SK-N-SH (cell line): ENCODE measurements at regions not wholly inside any gene's neighbourhood (a gene's known extent, or its start where the extent isn't known, plus 50 kb on each side); places are given as distances from the start of the nearest gene placed in this dataset.
A peak's percentile ranks its signal among the peaks of the same experiment; 100 is the strongest.

Source experiments
- CTCF ChIA-PET: fragments of 300-600, 350-600 bp; formaldehyde crosslinking; extraction: SDS; loops from one replicate; lab custom pipeline; 2021; lab: Yijun Ruan, JAX
- POLR2A ChIA-PET: fragments of 350-600 bp; sonication (Branson Sonifier 250); formaldehyde crosslinking; extraction: SDS; loops from one replicate; lab custom pipeline; 2020; ENCODE audit warnings: antibody characterized with exemption, inconsistent platforms; lab: Yijun Ruan, JAX
- DNase-seq: peaks from one replicate; pipeline ENCODE4 v3.0.0; 2012
- H2AFZ ChIP-seq: fragments of 200-600 bp; sonication (generic); 2 replicates; pipeline ENCODE4 v1.8.1; 2016; ENCODE audit warnings: antibody characterized with exemption, mild to moderate bottlenecking, low read depth
- H3F3A ChIP-seq: fragments of 200-600 bp; sonication (generic); replicated peaks from 2 replicates; pipeline ENCODE3; 2016; ENCODE audit warnings: antibody characterized with exemption, mild to moderate bottlenecking; ENCODE audit not compliant: insufficient read depth
- H3K27ac ChIP-seq, 2 experiments: fragments of 200-500 bp in 1 of 2; fragments of 200-600 bp in 1 of 2; sonication (Bioruptor generic) in 1 of 2; sonication (generic), shearing (Covaris generic) in 1 of 2; 2 replicates each; pipeline versions ENCODE4 v1.5.1 to v1.6.1; 2014 to 2016; ENCODE audit warnings: low read depth in 2 of 2, inconsistent platforms in 1 of 2, low read length in 1 of 2, mild to moderate bottlenecking in 1 of 2, mixed read lengths in 1 of 2
- H3K27me3 ChIP-seq: fragments of 200-600 bp; sonication (generic), shearing (Covaris generic); 2 replicates; pipeline ENCODE4 v1.6.1; 2016; ENCODE audit warnings: mixed run types; ENCODE audit not compliant: insufficient read depth
- H3K36me3 ChIP-seq, 2 experiments: fragments of 200-500 bp in 1 of 2; fragments of 200-600 bp in 1 of 2; sonication (Bioruptor generic) in 1 of 2; sonication (generic) in 1 of 2; replicated peaks in 1 of 2; 2 replicates each; pipeline versions ENCODE3 to v1.5.1; 2014 to 2016; ENCODE audit warnings: low read length in 1 of 2, mild to moderate bottlenecking in 1 of 2; ENCODE audit not compliant: insufficient read depth in 2 of 2, control insufficient read depth in 1 of 2
- H3K4me1 ChIP-seq, 2 experiments: fragments of 200-500 bp in 1 of 2; fragments of 200-600 bp in 1 of 2; sonication (Bioruptor generic) in 1 of 2; sonication (generic), shearing (Covaris generic) in 1 of 2; 2 replicates each; pipeline versions ENCODE4 v1.5.1 to v1.6.1; 2014 to 2016; ENCODE audit warnings: low read depth in 1 of 2, low read length in 1 of 2, mixed run types in 1 of 2; ENCODE audit not compliant: insufficient read depth in 2 of 2, control insufficient read depth in 1 of 2
- H3K4me2 ChIP-seq: fragments of 200-600 bp; sonication (generic), shearing (Covaris generic); 2 replicates; pipeline ENCODE4 v1.6.1; 2017; ENCODE audit warnings: mixed run types
- H3K4me3 ChIP-seq, 2 experiments: fragments of 200-500 bp in 1 of 2; fragments of 200-600 bp in 1 of 2; sonication (Bioruptor generic) in 1 of 2; sonication (generic), shearing (Covaris generic) in 1 of 2; 2 replicates each; pipeline versions ENCODE4 v1.5.1 to v1.8.1; 2014 to 2016; ENCODE audit warnings: low read depth in 2 of 2, inconsistent platforms in 1 of 2, low read length in 1 of 2, mild to moderate bottlenecking in 1 of 2, mixed read lengths in 1 of 2, moderate library complexity in 1 of 2
- H3K79me2 ChIP-seq: fragments of 200-600 bp; sonication (generic); 2 replicates; pipeline ENCODE4 v1.8.1; 2017; ENCODE audit warnings: mild to moderate bottlenecking; ENCODE audit not compliant: insufficient read depth
- H3K9ac ChIP-seq: fragments of 200-600 bp; sonication (generic); 2 replicates; pipeline ENCODE4 v1.6.1; 2017; ENCODE audit warnings: mixed run types
- H3K9me2 ChIP-seq: fragments of 200-600 bp; sonication (generic); 2 replicates; pipeline ENCODE4 v1.6.1; 2017; ENCODE audit warnings: mixed run types
- H3K9me3 ChIP-seq: fragments of 200-600 bp; sonication (generic); 2 replicates; pipeline ENCODE4 v1.6.1; 2017; ENCODE audit warnings: mixed run types, mild to moderate bottlenecking, moderate library complexity
- H4K20me1 ChIP-seq: fragments of 200-600 bp; sonication (generic); 2 replicates; pipeline ENCODE4 v1.6.1; 2017; ENCODE audit warnings: mild to moderate bottlenecking, mixed run types; ENCODE audit not compliant: insufficient read depth
- CHD2 ChIP-seq: fragments of 150-350 bp; IDR thresholded peaks from 2 replicates; pipeline ENCODE4 v1.6.1; 2018; ENCODE audit warnings: low read length; ENCODE audit not compliant: partially characterized antibody
- EP300 ChIP-seq, 2 experiments: IDR thresholded peaks; 2 replicates each; pipeline versions ENCODE4 v1.4.0 to v1.6.1; 2012; ENCODE audit warnings: borderline replicate concordance in 1 of 2, low read depth in 1 of 2, low read length in 1 of 2
- FOSL2 ChIP-seq: IDR thresholded peaks from 2 replicates; pipeline ENCODE4 v1.4.0; 2012; ENCODE audit warnings: low read depth, mild to moderate bottlenecking, moderate library complexity, borderline replicate concordance
- FOXM1 ChIP-seq: IDR thresholded peaks from 2 replicates; pipeline ENCODE4 v1.4.0; 2012; ENCODE audit warnings: low read depth, mild to moderate bottlenecking
- GATA2 ChIP-seq: sonication (generic); formaldehyde crosslinking; IDR thresholded peaks from 2 replicates; pipeline ENCODE4 v1.5.0; 2020; ENCODE audit warnings: mild to moderate bottlenecking, missing genetic modification reagents
- JUND ChIP-seq: IDR thresholded peaks from 2 replicates; pipeline ENCODE4 v1.4.0; 2012
- MXI1 ChIP-seq: IDR thresholded peaks from 2 replicates; pipeline ENCODE4 v1.6.1; 2012; ENCODE audit warnings: mild to moderate bottlenecking, low read depth, low read length, improper control_type of control experiment
- POLR2AphosphoS5 ChIP-seq: IDR thresholded peaks from 2 replicates; pipeline ENCODE4 v1.6.1; 2012; ENCODE audit warnings: low read depth, low read length
- RCOR1 ChIP-seq: fragments of 150-350 bp; IDR thresholded peaks from 2 replicates; pipeline ENCODE4 v1.6.1; 2017; ENCODE audit warnings: antibody characterized with exemption, low read length
- RXRA ChIP-seq: IDR thresholded peaks from 2 replicates; pipeline ENCODE4 v1.4.0; 2012; ENCODE audit warnings: low read depth, mild to moderate bottlenecking, borderline replicate concordance
- SIN3A ChIP-seq: IDR thresholded peaks from 2 replicates; pipeline ENCODE4 v1.6.1; 2012; ENCODE audit warnings: low read depth, mild to moderate bottlenecking, low read length, moderate library complexity, borderline replicate concordance
- TAF1 ChIP-seq: IDR thresholded peaks from 2 replicates; pipeline ENCODE4 v1.6.1; 2012; ENCODE audit warnings: low read depth, mild to moderate bottlenecking, low read length, moderate library complexity, borderline replicate concordance
- TCF12 ChIP-seq: IDR thresholded peaks from 2 replicates; pipeline ENCODE4 v1.4.0; 2012
- USF1 ChIP-seq: IDR thresholded peaks from 2 replicates; pipeline ENCODE4 v1.4.0; 2012; ENCODE audit warnings: low read depth, borderline replicate concordance
- whole genome bisulfite sequencing: methylation state at CpG from one replicate; pipeline ENCODE4 v1.1.6; 2017; ENCODE audit warnings: low lambda C conversion rate; 5-methylcytosine and 5-hydroxymethylcytosine counted together
- TF ChIP-seq, protein P1 (sequence below): IDR thresholded peaks from 2 replicates; pipeline ENCODE4; 2012
- TF ChIP-seq, protein P2 (sequence below): IDR thresholded peaks from 2 replicates; pipeline ENCODE4 v1.4.0; 2012; ENCODE audit warnings: low read depth
- TF ChIP-seq, protein P3 (sequence below): IDR thresholded peaks from 2 replicates; pipeline ENCODE4 v1.4.0; 2012; ENCODE audit warnings: low read depth, borderline replicate concordance
- TF ChIP-seq, protein P4 (sequence below): IDR thresholded peaks from 2 replicates; pipeline ENCODE4 v1.6.1; 2012; ENCODE audit warnings: mild to moderate bottlenecking, low read depth, low read length, moderate library complexity

- Histone ChIP-seq H3K4me3 (no peak overlapping the region), H3K4me2 (no peak overlapping the region), H3K27me3 (no peaks in the 10 kb centered on the region), H3K9ac (no peak overlapping the region), H3K9me3 (no peaks in the 10 kb centered on the region), H3K4me1 (no peaks in the 10 kb centered on the region), H3K9me2 (no peaks in the 10 kb centered on the region), H3K36me3 (no peaks in the 10 kb centered on the region), H2AFZ (no peak overlapping the region), H3F3A (no peaks in the 10 kb centered on the region), H3K79me2 (no peaks in the 10 kb centered on the region), H4K20me1 (no peaks in the 10 kb centered on the region), H3K27ac (no peak overlapping the region; a peak in 1 of 4 replicates)
- DNase-seq = no peak
- ChIA-PET CTCF (no interaction called here), POLR2A (no interaction called here)
- TF ChIP-seq, protein P1, sequence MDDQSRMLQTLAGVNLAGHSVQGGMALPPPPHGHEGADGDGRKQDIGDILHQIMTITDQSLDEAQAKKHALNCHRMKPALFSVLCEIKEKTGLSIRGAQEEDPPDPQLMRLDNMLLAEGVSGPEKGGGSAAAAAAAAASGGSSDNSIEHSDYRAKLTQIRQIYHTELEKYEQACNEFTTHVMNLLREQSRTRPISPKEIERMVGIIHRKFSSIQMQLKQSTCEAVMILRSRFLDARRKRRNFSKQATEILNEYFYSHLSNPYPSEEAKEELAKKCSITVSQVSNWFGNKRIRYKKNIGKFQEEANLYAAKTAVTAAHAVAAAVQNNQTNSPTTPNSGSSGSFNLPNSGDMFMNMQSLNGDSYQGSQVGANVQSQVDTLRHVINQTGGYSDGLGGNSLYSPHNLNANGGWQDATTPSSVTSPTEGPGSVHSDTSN = no peak
- TF ChIP-seq RCOR1 (no peak), MXI1 (no peak), CHD2 (no peak), TAF1 (no peak), SIN3A (no peak), USF1 (no peak), GATA2 (CRISPR knock-in tag) (0 out of 2 replicates have a peak, but pooled peaks have one; percentile 12), TCF12 (no peak), FOSL2 (no peak), FOXM1 (no peak), EP300 (IDR thresholded peaks at IDR 0.05; ENCODE audit: borderline replicate concordance in 1 of 2, low read depth in 1 of 2, low read length in 1 of 2) (peak in 1 of 2 experiments; percentile 61; a peak in 1 of 4 replicates), RXRA (no peak), POLR2AphosphoS5 (no peak), JUND (no peak)
- TF ChIP-seq, protein P2, sequence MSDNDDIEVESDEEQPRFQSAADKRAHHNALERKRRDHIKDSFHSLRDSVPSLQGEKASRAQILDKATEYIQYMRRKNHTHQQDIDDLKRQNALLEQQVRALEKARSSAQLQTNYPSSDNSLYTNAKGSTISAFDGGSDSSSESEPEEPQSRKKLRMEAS = no peak
- TF ChIP-seq, protein P3, sequence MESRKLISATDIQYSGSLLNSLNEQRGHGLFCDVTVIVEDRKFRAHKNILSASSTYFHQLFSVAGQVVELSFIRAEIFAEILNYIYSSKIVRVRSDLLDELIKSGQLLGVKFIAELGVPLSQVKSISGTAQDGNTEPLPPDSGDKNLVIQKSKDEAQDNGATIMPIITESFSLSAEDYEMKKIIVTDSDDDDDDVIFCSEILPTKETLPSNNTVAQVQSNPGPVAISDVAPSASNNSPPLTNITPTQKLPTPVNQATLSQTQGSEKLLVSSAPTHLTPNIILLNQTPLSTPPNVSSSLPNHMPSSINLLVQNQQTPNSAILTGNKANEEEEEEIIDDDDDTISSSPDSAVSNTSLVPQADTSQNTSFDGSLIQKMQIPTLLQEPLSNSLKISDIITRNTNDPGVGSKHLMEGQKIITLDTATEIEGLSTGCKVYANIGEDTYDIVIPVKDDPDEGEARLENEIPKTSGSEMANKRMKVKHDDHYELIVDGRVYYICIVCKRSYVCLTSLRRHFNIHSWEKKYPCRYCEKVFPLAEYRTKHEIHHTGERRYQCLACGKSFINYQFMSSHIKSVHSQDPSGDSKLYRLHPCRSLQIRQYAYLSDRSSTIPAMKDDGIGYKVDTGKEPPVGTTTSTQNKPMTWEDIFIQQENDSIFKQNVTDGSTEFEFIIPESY = no peak
- TF ChIP-seq, protein P4, sequence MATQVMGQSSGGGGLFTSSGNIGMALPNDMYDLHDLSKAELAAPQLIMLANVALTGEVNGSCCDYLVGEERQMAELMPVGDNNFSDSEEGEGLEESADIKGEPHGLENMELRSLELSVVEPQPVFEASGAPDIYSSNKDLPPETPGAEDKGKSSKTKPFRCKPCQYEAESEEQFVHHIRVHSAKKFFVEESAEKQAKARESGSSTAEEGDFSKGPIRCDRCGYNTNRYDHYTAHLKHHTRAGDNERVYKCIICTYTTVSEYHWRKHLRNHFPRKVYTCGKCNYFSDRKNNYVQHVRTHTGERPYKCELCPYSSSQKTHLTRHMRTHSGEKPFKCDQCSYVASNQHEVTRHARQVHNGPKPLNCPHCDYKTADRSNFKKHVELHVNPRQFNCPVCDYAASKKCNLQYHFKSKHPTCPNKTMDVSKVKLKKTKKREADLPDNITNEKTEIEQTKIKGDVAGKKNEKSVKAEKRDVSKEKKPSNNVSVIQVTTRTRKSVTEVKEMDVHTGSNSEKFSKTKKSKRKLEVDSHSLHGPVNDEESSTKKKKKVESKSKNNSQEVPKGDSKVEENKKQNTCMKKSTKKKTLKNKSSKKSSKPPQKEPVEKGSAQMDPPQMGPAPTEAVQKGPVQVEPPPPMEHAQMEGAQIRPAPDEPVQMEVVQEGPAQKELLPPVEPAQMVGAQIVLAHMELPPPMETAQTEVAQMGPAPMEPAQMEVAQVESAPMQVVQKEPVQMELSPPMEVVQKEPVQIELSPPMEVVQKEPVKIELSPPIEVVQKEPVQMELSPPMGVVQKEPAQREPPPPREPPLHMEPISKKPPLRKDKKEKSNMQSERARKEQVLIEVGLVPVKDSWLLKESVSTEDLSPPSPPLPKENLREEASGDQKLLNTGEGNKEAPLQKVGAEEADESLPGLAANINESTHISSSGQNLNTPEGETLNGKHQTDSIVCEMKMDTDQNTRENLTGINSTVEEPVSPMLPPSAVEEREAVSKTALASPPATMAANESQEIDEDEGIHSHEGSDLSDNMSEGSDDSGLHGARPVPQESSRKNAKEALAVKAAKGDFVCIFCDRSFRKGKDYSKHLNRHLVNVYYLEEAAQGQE = no peak
- WGBS = 17% methylated on average over 2 of the region's 2 CpGs
Observed at GRCh38 chr3:80543154-80543553, 775.4 kb upstream of the ROBO1 start.
